ENCODE measurements at regions not wholly inside any gene's neighbourhood (a gene's known extent, or its start where the extent isn't known, plus 50 kb on each side); places are given as distances from the start of the nearest gene placed in this dataset.

GRCh38 chr10:28105561-28105960 lies 106.7 kb upstream of the ODAD2 start:
- no peak for TF ChIP-seq CTCF (conservative IDR thresholded peaks at IDR 0.05 in 1 of 2, IDR thresholded peaks at IDR 0.05 in 1 of 2; ENCODE audit: low read depth in 1 of 2, low read length in 2 of 2)
- TF ChIP-seq EZH2 (IDR thresholded peaks at IDR 0.05; ENCODE audit: low read length, missing control alignments), result no peak
